HK-2 (cell line): ENCODE measurements at regions not wholly inside any gene's neighbourhood (a gene's known extent, or its start where the extent isn't known, plus 50 kb on each side); places are given as distances from the start of the nearest gene placed in this dataset.
"Not testable (repeated sequence)": the region's sequence is repeated elsewhere in the genome, so short reads cannot be mapped to it uniquely, and the experiment has no call there.

ENCODE experiments used
- DNase-seq: peaks from one replicate; pipeline ENCODE4 v3.0.0-alpha.2; 2018; ENCODE audit not compliant: unreplicated experiment

- no peak for DNase-seq
These were observed 1253.8 kb upstream of the TMEM132C start for GRCh38 chr12:127013197-127013596.

- DNase-seq = no peak
These were observed 1252.9 kb upstream of the TMEM132C start for GRCh38 chr12:127014079-127014478.

- DNase-seq = no peak
These were observed 1242.2 kb upstream of the TMEM132C start for GRCh38 chr12:127024791-127025190.

- no peak for DNase-seq
These were observed 1241.4 kb upstream of the TMEM132C start for GRCh38 chr12:127025545-127025944.

GRCh38 chr12:127035011-127035879, 1231.7 kb upstream of the TMEM132C start:
- no peak for DNase-seq

GRCh38 chr12:127038152-127038551, 1228.8 kb upstream of the TMEM132C start:
- DNase-seq = no peak

- DNase-seq = no peak
These were observed 1228.2 kb upstream of the TMEM132C start for GRCh38 chr12:127038761-127039160.

GRCh38 chr12:127041985-127042625, 1224.9 kb upstream of the TMEM132C start:
- no peak for DNase-seq

- no peak for DNase-seq
These were observed 1223.2 kb upstream of the TMEM132C start for GRCh38 chr12:127043731-127044130.

- no peak for DNase-seq
These were observed 1222.1 kb upstream of the TMEM132C start for GRCh38 chr12:127044836-127045235.

GRCh38 chr12:127046467-127046866, 1220.5 kb upstream of the TMEM132C start:
- no peak for DNase-seq

GRCh38 chr12:127048057-127048456, 1218.9 kb upstream of the TMEM132C start:
- DNase-seq = no peak

- not testable (repeated sequence) for DNase-seq
These were observed 1218.4 kb upstream of the TMEM132C start for GRCh38 chr12:127048525-127048924.

- DNase-seq = no peak
These were observed 1215.8 kb upstream of the TMEM132C start for GRCh38 chr12:127051139-127051538.

- DNase-seq = no peak
These were observed 1214.3 kb upstream of the TMEM132C start for GRCh38 chr12:127052511-127053232.

GRCh38 chr12:127054531-127054930, 1212.4 kb upstream of the TMEM132C start:
- no peak for DNase-seq

GRCh38 chr12:127060310-127060847, 1206.6 kb upstream of the TMEM132C start:
- DNase-seq = no peak

GRCh38 chr12:127060933-127061332, 1206.0 kb upstream of the TMEM132C start:
- no peak for DNase-seq

GRCh38 chr12:127063339-127064072, 1203.5 kb upstream of the TMEM132C start:
- DNase-seq = no peak

GRCh38 chr12:127064207-127064606, 1202.8 kb upstream of the TMEM132C start:
- no peak for DNase-seq

GRCh38 chr12:127065595-127065994, 1201.4 kb upstream of the TMEM132C start:
- DNase-seq = no peak
